DMS153 treated with DMSO at 0.1 percent for 48 hours (cell line): ENCODE measurements at regions not wholly inside any gene's neighbourhood (a gene's known extent, or its start where the extent isn't known, plus 50 kb on each side); places are given as distances from the start of the nearest gene placed in this dataset.

Experiments used
- DNase-seq: peaks from one replicate; lab custom pipeline; 2025; ENCODE audit not compliant: unreplicated experiment; lab: John Stamatoyannopoulos, UW

DNA sequence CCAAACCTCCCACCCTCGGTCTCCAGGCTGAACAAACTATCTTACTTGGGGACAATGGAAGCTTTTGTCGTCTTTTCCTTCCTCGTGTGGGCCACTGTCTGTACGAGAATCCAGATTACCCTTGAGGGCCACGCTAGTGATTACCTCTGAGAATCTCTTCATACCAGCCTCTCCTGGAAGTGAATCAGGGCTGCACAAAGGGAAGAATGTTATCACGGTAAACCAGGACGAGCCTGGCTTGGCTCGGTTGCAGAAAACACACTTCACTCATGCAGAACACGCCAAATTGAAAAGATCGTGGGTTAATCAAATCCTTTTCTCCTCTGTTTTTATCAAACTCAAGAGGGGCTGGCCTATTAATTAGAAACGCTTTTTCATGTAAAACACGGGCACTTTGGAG is 51.6 kb upstream of the MYL2 start:
- no peak for DNase-seq

DNA sequence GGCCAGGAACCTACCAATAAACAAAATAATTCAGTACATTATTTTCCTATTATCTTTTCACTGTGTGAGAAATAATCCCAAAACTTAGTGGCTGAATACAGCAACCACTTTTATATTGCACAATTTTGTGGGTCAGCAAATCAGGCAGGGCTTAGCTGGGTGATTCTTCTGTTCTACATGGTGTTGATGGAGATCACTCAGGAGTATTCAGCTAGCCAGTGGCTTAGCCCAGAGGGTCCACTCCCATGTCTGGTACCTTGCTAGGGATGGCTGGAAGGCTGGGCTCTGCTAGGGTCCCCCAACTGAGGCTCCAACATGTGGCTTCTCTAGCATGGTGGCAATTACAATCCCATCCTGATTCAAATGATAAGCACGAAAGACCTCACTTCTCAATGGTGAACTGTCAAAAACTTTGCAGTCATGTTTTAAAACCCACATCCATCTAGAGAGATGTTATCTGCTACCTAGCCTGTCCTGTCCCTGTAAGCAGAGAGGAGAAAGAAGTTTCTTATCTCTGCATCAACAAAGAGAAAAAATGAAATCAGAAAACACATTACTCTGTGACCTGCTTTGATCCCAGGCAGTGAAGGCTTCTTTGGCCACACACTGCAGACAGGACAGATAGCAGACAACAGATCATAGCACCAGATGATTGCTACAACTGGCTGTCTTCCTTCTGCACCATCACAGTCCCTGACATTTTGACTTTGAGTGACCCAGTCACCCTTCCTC is 51.0 kb upstream of the MYL2 start:
- DNase-seq, result no peak
